ENCODE measurements at regions not wholly inside any gene's neighbourhood (a gene's known extent, or its start where the extent isn't known, plus 50 kb on each side); places are given as distances from the start of the nearest gene placed in this dataset.
"Not testable (repeated sequence)": the region's sequence is repeated elsewhere in the genome, so short reads cannot be mapped to it uniquely, and the experiment has no call there.

DNA sequence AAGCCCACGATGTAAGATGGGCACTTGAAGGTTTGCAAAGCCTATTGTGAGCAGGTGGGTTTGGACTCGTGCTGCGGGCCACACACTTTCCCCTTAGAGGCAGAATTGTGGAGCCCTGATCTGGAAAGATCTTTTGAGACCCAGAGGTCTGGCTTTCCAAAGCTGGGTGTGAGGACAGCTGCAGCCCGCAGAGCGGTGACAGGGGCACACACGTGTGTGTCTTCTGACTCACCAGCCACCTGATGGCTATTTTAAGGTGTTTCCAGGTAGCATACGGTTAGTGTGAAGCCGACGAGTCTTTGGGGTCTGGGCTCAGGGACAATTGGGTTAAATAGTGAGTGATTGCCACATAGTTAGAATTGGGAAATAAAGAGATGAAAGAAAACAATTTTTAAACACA, 108.9 kb upstream of the GSE1 start:
- no peak for DNase-seq

DNA sequence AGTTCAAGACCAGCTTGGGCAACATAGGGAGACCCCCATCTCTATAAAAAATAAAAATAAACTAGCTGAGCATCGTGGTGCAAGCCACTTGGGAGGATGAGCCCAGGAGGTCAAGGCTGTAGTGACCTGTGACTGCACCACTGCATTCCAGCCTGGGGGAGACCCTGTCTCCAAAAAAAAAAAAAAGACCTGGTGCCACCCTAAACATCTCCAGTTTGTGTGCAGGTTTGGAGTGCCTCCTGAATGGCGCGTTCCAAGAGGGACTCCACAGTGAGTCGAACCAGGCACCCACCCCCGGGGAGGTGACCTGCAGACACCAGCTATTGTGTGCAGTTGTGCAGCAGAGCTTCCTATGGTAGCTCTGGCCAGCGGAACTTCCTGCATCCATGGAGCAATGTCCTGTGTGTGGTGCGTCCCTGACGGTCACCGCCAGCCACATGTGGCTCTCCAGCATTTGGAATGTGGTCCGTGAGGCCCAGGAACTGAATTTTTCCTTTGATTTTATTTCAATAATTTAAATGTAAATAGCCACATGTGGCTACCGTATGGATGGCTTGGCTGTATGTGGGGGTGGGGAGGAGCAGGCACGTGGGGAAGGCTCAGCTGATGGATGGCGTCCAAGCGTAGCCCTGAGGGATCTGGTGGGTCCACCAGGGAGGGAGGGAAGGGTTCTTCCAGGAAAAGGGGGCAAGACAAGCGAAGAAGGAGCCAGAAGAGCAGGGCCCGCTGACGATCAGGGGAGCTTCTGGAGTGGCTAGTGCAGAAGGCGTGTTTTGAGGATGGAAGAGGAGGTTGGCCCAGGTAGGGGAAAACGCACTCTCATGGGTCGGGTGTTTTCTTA, 107.1 kb upstream of the GSE1 start:
- no peak for DNase-seq

GRCh38 chr16:85506635-85506911, 106.5 kb upstream of the GSE1 start:
- DNase-seq = no peak

DNA sequence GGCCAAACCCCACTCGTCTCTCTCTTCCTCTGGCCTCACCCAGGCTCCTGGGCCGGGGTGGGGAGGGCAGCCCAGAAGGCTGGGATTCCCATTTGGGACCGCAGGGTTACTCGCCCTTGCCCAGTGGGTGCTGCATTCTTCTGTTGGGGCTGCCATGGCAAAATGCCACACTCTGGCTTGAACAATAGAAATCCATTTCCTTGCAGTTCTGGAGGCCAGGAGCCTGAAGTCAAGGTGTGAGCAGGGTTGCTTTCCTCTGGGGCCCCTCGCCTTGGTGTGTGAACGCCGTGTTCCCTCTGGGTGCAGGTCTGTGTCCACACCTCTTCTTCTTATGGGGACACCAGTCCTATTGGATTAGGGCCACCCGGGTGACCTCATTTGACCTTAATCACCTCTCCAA, 105.8 kb upstream of the GSE1 start:
- no peak for DNase-seq

DNA sequence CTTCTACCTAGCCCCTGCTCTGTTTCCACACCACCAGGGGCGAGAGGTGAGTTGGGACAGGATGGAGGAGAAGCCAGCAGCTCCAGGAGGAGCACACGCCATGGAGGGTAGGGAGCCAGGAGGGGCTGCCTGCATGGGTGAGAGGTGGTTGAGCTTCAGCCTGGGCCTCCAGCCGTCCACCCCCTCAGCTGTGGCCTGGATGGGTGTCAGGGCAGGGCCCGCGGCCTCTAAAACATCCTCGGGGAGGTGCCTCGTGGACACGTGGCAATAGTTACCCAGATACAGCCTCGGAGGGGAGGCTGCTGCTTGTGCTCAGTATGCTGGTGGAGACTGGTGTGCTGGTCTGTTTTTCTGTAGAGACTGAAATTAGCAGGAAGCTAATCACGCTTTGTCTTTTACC, 104.7 kb upstream of the GSE1 start:
- DNase-seq = no peak

DNA sequence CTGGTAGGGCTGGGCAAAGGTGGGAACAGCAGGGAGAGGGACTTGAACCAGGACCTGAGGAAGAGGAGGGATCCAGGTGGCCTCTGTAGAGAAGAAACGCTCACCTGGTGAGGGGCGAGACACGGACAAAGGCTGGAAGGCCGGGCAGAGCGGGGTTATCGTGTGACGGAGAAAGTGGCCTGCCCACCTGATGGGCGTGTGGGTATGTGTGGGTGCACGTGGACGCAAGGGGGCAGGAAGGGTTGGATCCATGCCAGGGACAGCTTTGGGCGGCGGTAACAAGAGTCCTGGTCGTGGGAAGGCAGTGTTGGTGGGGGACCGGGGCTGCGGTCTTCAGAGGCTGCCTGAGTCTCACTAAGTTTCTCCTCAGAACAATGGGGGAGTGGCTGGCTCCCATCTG, 104.1 kb upstream of the GSE1 start:
- DNase-seq = no peak

GRCh38 chr16:85510041-85510659, 103.0 kb upstream of the GSE1 start:
- no peak for DNase-seq

- DNase-seq = no peak
Observed at GRCh38 chr16:85511938-85512807, 100.9 kb upstream of the GSE1 start.

GRCh38 chr16:85512808-85513115, 100.4 kb upstream of the GSE1 start:
- no peak for DNase-seq

DNA sequence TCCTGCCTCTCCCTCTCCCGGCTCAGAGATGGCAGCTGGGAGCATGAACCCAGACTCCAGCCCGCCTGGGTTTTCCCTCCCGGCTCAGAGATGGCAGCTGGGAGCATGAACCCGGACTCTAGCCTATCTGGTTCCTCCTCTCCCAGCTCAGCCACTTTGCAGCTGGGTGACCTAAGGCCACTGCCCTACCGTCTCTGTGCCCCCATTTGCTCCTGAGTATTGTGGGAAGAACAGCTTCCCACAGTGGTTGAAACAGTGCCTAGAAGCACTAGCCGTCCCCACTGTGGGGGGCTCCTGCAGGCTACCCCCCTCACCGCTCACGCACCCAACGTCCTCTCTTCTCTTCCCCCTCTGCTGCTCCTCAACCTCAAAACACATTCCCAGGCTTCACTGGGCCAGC, 99.9 kb upstream of the GSE1 start:
- DNase-seq = no peak

DNA sequence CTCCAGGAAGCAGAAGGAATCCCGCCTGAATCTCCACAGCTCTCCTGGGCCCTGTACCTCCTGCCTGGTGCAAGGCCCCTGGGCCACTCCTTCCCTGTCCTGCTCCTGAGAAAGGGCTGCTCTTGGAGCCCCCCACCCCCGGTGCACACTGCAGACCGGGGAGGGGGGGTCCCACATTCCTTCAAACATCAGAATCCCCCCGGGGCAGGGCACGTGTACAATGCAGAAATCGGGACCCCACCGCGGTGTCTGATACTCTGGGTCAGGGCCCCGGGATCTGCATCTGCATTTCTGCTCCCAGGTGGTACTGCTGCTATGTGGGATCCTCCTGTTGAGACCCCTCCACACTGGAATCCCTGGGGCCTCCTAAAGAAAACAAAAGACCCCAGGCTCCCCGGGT, 99.5 kb upstream of the GSE1 start:
- DNase-seq = no peak

DNA sequence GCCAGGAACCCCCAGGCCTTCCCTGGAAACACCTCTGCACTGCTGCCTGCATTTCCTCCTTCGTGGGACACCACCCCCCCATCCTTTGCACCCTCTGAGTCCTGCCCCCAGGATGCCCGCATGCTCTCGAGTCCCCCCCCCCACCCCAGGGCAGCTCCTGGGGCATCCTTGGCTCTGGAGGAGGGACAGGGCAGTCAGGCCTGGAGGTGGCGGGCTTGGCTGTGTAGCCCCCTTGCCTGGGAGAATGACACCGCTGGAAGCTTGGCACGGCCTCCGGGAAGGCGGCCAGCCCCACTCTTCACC, 98.9 kb upstream of the GSE1 start:
- no peak for DNase-seq

GRCh38 chr16:85514598-85515318, 98.4 kb upstream of the GSE1 start:
- DNase-seq = no peak

- DNase-seq = no peak
Observed at GRCh38 chr16:85515319-85515745, 97.8 kb upstream of the GSE1 start.

DNA sequence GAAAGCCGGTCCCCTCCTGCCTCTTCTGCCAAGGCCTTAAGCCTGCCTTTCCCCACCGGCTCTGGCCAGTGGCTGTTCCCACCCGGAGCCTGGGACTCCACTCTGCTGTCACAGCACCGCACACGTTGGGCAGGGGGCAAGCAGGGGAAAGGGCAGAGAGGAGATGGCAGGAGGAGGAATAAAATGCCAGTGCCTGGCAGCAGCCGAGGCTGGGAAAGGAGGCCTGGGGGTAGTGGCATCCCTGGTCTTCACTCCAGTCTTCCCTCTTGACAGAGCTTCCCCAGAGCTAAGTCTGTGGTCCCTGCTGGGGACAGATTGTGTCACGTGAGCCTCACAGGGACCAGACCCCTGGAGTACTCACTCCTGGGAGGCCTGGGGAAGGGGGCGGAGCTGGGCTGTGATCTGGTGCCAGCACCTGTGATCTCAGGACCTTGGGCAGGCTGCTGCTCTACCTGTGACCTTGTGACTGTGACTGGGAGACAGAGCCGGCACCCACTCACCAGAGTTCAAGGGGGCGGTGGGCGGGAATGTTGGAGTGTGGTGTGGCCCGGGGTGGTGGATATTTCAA, 97.2 kb upstream of the GSE1 start:
- DNase-seq = no peak

GRCh38 chr16:85517154-85517553, 96.0 kb upstream of the GSE1 start:
- no peak for DNase-seq

- DNase-seq = no peak
Observed at GRCh38 chr16:85517563-85518179, 95.5 kb upstream of the GSE1 start.

DNA sequence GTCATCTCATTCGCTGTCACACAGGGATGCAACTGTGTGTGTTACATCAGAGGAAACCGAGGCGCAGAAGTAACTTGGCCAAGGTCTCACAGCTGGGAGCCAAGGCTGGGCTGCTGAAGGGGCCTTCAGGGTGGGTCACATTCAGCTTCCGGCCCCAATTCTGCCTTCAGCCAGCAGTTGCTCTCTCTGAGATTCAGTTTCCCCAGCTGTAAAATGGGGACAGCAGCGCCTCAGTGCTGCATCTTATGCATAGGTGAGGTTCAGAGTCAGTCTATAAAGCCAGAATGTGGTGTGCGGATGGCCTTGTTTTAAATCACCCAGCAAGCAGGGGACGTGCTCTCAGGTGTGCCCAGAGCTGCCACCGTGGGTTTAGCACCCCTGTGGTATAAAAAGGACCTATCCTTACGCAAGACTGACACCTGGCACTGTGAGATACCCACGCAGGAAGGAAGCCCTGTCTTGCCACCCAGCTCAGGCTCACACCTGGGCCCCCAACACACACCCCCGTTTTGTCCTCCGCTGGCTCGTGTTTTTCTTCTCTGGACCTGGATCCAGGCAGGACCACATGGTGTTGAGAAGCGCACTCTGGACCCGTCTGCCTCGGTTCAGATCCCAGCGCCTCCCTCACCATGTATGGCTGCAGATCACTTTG, 94.6 kb upstream of the GSE1 start:
- DNase-seq = no peak

GRCh38 chr16:85519050-85519440, 94.1 kb upstream of the GSE1 start:
- not testable (repeated sequence) for DNase-seq

DNA sequence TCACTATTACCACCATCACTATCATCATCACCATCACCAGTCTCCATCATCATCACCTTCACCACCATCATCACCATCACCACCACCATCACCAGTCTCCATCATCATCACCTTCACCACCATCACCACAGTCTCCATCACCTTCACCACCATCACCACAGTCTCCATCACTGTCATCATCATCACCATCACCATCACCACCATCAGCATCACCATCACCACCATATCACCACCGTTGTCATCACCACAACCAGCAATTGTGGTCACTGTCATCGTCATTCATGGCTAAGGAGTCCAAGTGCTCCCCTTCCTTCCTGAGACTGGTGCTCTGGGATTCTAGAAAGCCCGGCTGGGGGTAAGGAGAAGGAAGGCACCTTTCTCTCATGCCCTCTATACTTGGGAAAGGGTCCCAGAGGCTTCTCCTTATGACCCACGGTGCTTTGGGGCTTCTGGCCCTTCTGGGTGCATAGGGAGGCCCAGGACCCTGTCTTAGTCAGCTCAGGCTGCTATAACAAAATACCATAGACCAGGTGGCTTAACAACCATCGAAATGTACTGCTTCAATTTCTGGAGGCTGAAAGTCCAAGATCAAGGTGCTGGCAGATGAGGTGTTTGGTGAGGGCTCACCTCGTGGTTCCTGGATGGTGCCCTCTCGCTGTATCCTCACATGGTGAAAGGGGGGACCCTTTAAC, 93.4 kb upstream of the GSE1 start:
- DNase-seq = no peak

GRCh38 chr16:85520853-85521521, 92.1 kb upstream of the GSE1 start:
- DNase-seq = no peak
